SU-DHL-6 (cell line): ENCODE measurements at regions not wholly inside any gene's neighbourhood (a gene's known extent, or its start where the extent isn't known, plus 50 kb on each side); places are given as distances from the start of the nearest gene placed in this dataset.

ENCODE experiments used
- H2AFZ ChIP-seq: fragments of 200-600 bp; sonication (generic); 2 replicates; pipeline ENCODE4 v1.6.1; 2014; ENCODE audit warnings: low read depth, mild to moderate bottlenecking, moderate library complexity, mixed read lengths, antibody characterized with exemption, low read length; ENCODE audit not compliant: severe bottlenecking
- H3F3A ChIP-seq: fragments of 200-600 bp; shearing (Covaris generic); 2 replicates; pipeline ENCODE4 v1.6.0; 2016; ENCODE audit warnings: antibody characterized with exemption, mild to moderate bottlenecking; ENCODE audit not compliant: insufficient read depth
- H3K27ac ChIP-seq: fragments of 200-600 bp; sonication (generic); 2 replicates; pipeline ENCODE4 v1.5.1; 2016; ENCODE audit warnings: low read depth, mild to moderate bottlenecking, low read length, moderate library complexity, mixed read lengths
- H3K27me3 ChIP-seq: fragments of 200-600 bp; sonication (generic), shearing (Covaris generic); 2 replicates; pipeline ENCODE4 v1.6.0; 2014; ENCODE audit warnings: mild to moderate bottlenecking, low read length
- H3K36me3 ChIP-seq: fragments of 200-600 bp; sonication (generic); 2 replicates; pipeline ENCODE4 v1.6.1; 2014; ENCODE audit warnings: mild to moderate bottlenecking, low read length, mixed read lengths
- H3K4me2 ChIP-seq: fragments of 300-600, 200-600 bp; shearing (Covaris generic), sonication (generic); 2 replicates; pipeline ENCODE4 v1.6.0; 2014; ENCODE audit warnings: low read length, low read depth, mild to moderate bottlenecking; ENCODE audit not compliant: poor library complexity, severe bottlenecking
- H3K4me3 ChIP-seq: fragments of 200-600 bp; sonication (generic); 2 replicates; pipeline ENCODE4 v1.5.1; 2014; ENCODE audit warnings: antibody characterized with exemption, low read length, mild to moderate bottlenecking, mixed read lengths; ENCODE audit not compliant: insufficient read depth, poor library complexity, severe bottlenecking
- H3K79me2 ChIP-seq: fragments of 200-600 bp; sonication (generic); 2 replicates; pipeline ENCODE4 v1.6.1; 2014; ENCODE audit warnings: mild to moderate bottlenecking, low read length, moderate library complexity; ENCODE audit not compliant: insufficient read depth
- H3K9ac ChIP-seq: fragments of 200-600 bp; sonication (generic); 2 replicates; pipeline ENCODE4 v1.7.0; 2014; ENCODE audit warnings: mild to moderate bottlenecking, low read length
- H3K9me2 ChIP-seq: fragments of 200-600 bp; sonication (generic); replicated peaks from 2 replicates; pipeline ENCODE4 v1.6.1; 2014; ENCODE audit warnings: low read length; ENCODE audit not compliant: insufficient read depth
- H3K9me3 ChIP-seq: fragments of 200-600 bp; sonication (generic); 2 replicates; pipeline ENCODE4 v1.6.1; 2014; ENCODE audit warnings: low read length, mixed read lengths; ENCODE audit not compliant: insufficient read depth
- H4K20me1 ChIP-seq: fragments of 200-600 bp; sonication (generic); 2 replicates; pipeline ENCODE4 v1.6.1; 2014; ENCODE audit warnings: low read depth, mild to moderate bottlenecking, antibody characterized with exemption, low read length, moderate library complexity, mixed read lengths
- EZH2phosphoT487 ChIP-seq: fragments of 200-600 bp; sonication (generic), shearing (Covaris generic); conservative IDR thresholded peaks from 2 replicates; pipeline ENCODE4 v1.6.1; 2018; ENCODE audit warnings: mild to moderate bottlenecking, antibody characterized with exemption, low read length, moderate library complexity, mixed read lengths
- TF ChIP-seq, protein P1 (sequence below): fragments of 200-600 bp; sonication (generic); IDR thresholded peaks from one replicate; pipeline ENCODE4 v1.5.1; 2017; ENCODE audit warnings: antibody characterized with exemption, mild to moderate bottlenecking, low read length, moderate library complexity; ENCODE audit not compliant: insufficient read depth, poor library complexity, severe bottlenecking

DNA sequence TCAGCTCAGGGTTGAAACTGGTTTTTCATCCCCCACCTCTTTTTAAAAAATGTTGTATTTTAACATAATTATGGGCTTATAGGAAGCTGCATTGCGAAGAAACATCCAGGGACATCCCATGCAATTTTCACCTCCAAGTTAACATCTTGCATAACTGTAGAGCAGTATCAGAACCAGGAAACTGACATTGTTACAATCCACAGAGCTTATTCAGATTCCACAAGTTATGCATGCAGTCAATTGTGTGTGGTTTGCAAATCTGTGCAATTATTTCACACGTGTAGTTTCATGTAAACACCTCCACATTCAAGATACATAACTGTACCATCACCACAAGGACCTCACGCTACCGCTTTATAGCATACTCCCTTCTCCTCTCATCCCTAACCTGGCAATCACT lies 97.5 kb upstream of the GATB start:
- no peaks in the 10 kb centered on the region for H3K9me3 ChIP-seq
- no peak overlapping the region for H2AFZ ChIP-seq
- no peaks in the 10 kb centered on the region for H3K9me2 ChIP-seq
- H3K27me3 ChIP-seq, result no peaks in the 10 kb centered on the region
- TF ChIP-seq, protein P1, sequence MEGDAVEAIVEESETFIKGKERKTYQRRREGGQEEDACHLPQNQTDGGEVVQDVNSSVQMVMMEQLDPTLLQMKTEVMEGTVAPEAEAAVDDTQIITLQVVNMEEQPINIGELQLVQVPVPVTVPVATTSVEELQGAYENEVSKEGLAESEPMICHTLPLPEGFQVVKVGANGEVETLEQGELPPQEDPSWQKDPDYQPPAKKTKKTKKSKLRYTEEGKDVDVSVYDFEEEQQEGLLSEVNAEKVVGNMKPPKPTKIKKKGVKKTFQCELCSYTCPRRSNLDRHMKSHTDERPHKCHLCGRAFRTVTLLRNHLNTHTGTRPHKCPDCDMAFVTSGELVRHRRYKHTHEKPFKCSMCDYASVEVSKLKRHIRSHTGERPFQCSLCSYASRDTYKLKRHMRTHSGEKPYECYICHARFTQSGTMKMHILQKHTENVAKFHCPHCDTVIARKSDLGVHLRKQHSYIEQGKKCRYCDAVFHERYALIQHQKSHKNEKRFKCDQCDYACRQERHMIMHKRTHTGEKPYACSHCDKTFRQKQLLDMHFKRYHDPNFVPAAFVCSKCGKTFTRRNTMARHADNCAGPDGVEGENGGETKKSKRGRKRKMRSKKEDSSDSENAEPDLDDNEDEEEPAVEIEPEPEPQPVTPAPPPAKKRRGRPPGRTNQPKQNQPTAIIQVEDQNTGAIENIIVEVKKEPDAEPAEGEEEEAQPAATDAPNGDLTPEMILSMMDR, result no peak
- TF ChIP-seq EZH2phosphoT487, result no peak
- H3K4me2 ChIP-seq, result no peak overlapping the region
- H3K36me3 ChIP-seq, result no peaks in the 10 kb centered on the region
- H3K4me3 ChIP-seq, result no peak overlapping the region
- no peak overlapping the region for H3K9ac ChIP-seq
- no peak overlapping the region for H3K27ac ChIP-seq
- H3F3A ChIP-seq, result no peaks in the 10 kb centered on the region
- H4K20me1 ChIP-seq, result no peaks in the 10 kb centered on the region
- no peaks in the 10 kb centered on the region for H3K79me2 ChIP-seq

DNA sequence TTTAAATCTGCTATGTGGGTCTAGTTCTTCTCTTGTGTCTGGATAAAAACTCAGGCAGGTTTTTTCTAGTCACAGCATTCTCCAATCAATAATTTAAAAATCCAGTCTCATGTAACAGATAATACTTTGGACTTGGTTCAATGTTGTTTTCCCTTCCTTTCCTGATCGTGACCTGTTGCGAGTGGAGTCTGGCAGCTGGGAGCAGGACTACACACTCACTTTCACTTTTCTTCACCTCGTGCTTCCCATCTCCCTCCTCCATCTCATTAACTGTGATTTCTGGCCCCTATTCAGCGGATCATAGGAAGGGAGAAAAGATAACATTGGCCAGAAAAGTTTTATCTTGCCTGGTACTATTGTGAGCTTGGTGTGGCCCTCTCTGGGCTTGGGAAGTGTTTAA lies 96.6 kb upstream of the GATB start:
- H3K4me2 ChIP-seq, result no peak overlapping the region
- TF ChIP-seq EZH2phosphoT487, result no peak
- TF ChIP-seq, protein P1, result no peak
- H3K79me2 ChIP-seq, result no peaks in the 10 kb centered on the region
- no peaks in the 10 kb centered on the region for H3F3A ChIP-seq
- no peaks in the 10 kb centered on the region for H4K20me1 ChIP-seq
- no peaks in the 10 kb centered on the region for H3K27me3 ChIP-seq
- H3K9me2 ChIP-seq, result no peaks in the 10 kb centered on the region
- no peak overlapping the region for H2AFZ ChIP-seq
- H3K4me3 ChIP-seq, result no peak overlapping the region
- no peaks in the 10 kb centered on the region for H3K9me3 ChIP-seq
- no peak overlapping the region for H3K27ac ChIP-seq
- no peaks in the 10 kb centered on the region for H3K36me3 ChIP-seq
- H3K9ac ChIP-seq, result no peak overlapping the region

DNA sequence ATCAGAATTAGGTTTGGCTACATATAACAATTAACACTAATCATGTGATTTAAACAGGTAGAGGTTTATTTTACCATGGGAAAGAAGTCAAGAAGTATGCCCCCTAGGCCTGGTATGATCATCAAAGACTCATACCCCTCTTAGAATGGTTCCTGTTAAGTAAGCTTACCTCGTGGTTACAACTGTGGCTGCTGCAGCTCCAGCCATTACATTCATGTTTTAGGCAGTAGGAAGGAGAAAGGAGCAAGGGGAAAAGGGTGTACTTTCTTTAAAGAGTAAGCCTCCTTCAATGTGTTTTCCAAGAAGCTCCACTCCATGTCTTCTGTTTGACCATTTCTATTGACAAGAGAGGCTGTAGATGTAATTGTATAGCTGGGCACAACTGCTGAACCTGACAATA lies 94.9 kb upstream of the GATB start:
- Histone ChIP-seq H3K4me2 (no peak overlapping the region), H2AFZ (no peak overlapping the region), H3K4me3 (no peak overlapping the region), H3K36me3 (no peaks in the 10 kb centered on the region), H3K79me2 (no peaks in the 10 kb centered on the region), H4K20me1 (no peaks in the 10 kb centered on the region), H3K9ac (no peak overlapping the region), H3K27ac (no peak overlapping the region), H3K27me3 (no peaks in the 10 kb centered on the region), H3K9me2 (no peaks in the 10 kb centered on the region), H3K9me3 (no peaks in the 10 kb centered on the region), H3F3A (no peaks in the 10 kb centered on the region)
- TF ChIP-seq, protein P1, result no peak
- TF ChIP-seq EZH2phosphoT487, result no peak

DNA sequence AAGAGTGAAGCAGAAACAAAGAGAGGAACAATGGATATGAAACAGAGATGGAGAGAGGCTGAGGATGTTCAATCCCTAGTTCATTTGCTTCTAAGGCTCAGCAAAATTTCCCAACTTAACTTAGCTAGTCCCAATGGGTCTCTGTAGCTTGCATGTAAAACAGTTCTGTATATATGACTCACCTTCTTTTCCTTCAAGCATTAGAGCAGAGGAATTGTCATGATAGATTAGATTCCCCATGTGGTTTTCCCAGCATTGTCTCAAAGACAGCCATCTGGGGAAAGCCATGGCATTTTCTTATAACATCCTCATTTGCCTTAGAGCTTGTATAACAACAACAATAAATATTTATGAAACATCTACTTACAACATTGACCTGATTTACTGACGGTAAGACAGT lies 93.9 kb upstream of the GATB start:
- no peaks in the 10 kb centered on the region for H3K9me2 ChIP-seq
- no peaks in the 10 kb centered on the region for H3K36me3 ChIP-seq
- no peaks in the 10 kb centered on the region for H3K27me3 ChIP-seq
- no peaks in the 10 kb centered on the region for H3K79me2 ChIP-seq
- no peaks in the 10 kb centered on the region for H3F3A ChIP-seq
- no peaks in the 10 kb centered on the region for H4K20me1 ChIP-seq
- no peak overlapping the region for H2AFZ ChIP-seq
- no peaks in the 10 kb centered on the region for H3K9me3 ChIP-seq
- H3K4me3 ChIP-seq, result no peak overlapping the region
- no peak overlapping the region for H3K4me2 ChIP-seq
- H3K9ac ChIP-seq, result no peak overlapping the region
- TF ChIP-seq, protein P1, result no peak
- H3K27ac ChIP-seq, result no peak overlapping the region
